Small intestine (tissue), 7 donors: ENCODE measurements at regions not wholly inside any gene's neighbourhood (a gene's known extent, or its start where the extent isn't known, plus 50 kb on each side); places are given as distances from the start of the nearest gene placed in this dataset.

Experiments
- DNase-seq, 2 donors: peaks; one replicate each; pipeline versions ENCODE4 v3.0.0 to v3.0.0-alpha.2; 2013
- FAIRE-seq: peaks from 2 replicates; lab custom pipeline; 2012; peaks lifted over from hg19 to GRCh38; lab: Jason Lieb, UNC
- H3K27ac ChIP-seq, 3 donors: one replicate each; pipeline ENCODE4 v1.5.1; 2013; ENCODE audit warnings: low read length in 2 of 3, mild to moderate bottlenecking in 2 of 3, control low read depth in 1 of 3, inconsistent platforms in 1 of 3, low read depth in 1 of 3, moderate library complexity in 1 of 3
- H3K27me3 ChIP-seq, 3 donors: one replicate each; pipeline ENCODE4 v1.6.1; 2013; ENCODE audit warnings: low read length in 3 of 3, inconsistent platforms in 1 of 3; ENCODE audit not compliant: control insufficient read depth in 3 of 3, insufficient read depth in 3 of 3
- H3K36me3 ChIP-seq, 3 donors: one replicate each; pipeline ENCODE4 v1.6.1; 2013; ENCODE audit warnings: low read length in 3 of 3, inconsistent platforms in 1 of 3, low read depth in 1 of 3, mild to moderate bottlenecking in 1 of 3, moderate library complexity in 1 of 3; ENCODE audit not compliant: control insufficient read depth in 3 of 3, insufficient read depth in 2 of 3
- H3K4me1 ChIP-seq, 3 donors: one replicate each; pipeline ENCODE4 v1.6.1; 2013; ENCODE audit warnings: low read length in 2 of 3, inconsistent platforms in 1 of 3, low read depth in 1 of 3, mild to moderate bottlenecking in 1 of 3, moderate library complexity in 1 of 3; ENCODE audit not compliant: control insufficient read depth in 3 of 3, insufficient read depth in 2 of 3
- H3K4me3 ChIP-seq, 3 donors: one replicate each; pipeline ENCODE4 v1.5.1; 2013; ENCODE audit warnings: low read length in 3 of 3, control low read depth in 1 of 3, inconsistent platforms in 1 of 3, low read depth in 1 of 3, mild to moderate bottlenecking in 1 of 3, moderate library complexity in 1 of 3
- H3K9me3 ChIP-seq, 2 donors: one replicate each; pipeline ENCODE4 v1.6.1; 2013; ENCODE audit warnings: low read depth in 1 of 2, low read length in 1 of 2; ENCODE audit not compliant: control insufficient read depth in 2 of 2, insufficient read depth in 1 of 2
- WGBS, 3 donors: extraction: QIAGEN DNeasy Blood & Tissue Kit; methylation state at CpG; one replicate each; pipeline ENCODE4 v1.1.7; 2013; 5-methylcytosine and 5-hydroxymethylcytosine counted together
- donor health status: healthy with polysubstance abuse.
- donor health status: control.
- donor health status: control.
- donor health status: Bipolar disorder and iron deficiency.
- donor health status: healthy.

DNA sequence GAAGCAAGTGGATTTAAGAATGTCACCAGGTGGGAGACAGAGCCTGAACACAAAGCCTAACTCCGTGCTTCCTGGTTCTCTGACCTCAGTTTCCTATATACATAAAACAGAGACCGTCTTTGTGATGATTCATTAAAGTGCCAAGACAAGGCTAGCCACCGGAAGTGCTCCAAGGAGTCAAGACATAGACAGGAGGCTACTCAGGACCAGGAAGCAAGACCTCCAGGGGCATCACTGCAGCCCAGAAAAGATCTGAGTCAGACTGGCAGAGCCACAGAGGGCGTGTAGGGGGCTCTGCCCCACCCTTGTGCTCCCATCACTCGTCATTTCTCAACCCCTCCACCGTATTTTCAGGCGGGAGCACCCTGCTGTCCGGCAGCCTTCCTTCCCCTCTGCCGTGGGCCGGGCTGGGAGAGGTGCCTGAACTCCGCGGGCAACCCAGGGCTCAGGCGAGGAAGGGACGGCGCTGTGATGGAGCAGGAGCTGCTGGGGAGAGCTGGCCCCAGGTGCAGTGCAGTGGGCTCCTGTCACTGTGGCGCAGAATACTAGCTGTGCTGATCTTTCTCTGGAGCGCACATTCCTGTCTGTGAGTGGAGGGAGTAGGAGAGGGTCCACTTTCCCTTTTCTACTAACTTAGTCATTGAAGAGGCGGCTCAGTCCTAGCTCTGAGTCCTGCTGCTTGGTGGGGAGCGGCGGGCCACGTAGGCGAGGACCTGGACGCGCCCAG, 134.7 kb upstream of the GPR12 start:
- 34 to 47% (median 39%) methylated on average over 23 to 24 of the region's 24 CpGs for WGBS, 3 donors
- no peak for DNase-seq

DNA sequence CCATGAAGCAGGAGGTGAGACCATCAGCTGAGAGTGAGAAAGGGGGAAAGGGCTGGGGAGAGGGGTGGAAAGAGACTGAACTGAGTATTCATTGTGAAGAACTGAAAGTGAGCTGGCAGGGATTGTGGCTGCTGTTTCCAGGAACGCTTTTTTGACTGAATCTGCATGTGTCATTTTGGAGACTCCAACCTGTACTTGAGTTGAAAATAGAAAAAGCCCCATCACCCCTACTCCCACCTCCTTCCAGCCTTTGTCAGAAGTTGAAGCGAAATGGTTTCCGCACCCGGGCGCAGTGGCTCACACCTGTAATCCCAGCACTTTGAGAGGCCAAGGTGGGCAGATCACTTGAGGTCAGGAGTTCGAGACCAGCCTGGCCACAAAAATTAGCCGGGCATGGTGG, 128.0 kb upstream of the GPR12 start:
- Histone ChIP-seq H3K27me3 (no peaks in the 10 kb centered on the region), H3K36me3 (no peaks in the 10 kb centered on the region), H3K9me3 (no peaks in the 10 kb centered on the region), H3K4me1 (no peaks in the 10 kb centered on the region), H3K27ac (no peak overlapping the region), H3K4me3 (no peak overlapping the region)
- DNase-seq (no peak), FAIRE-seq (no peak)
- WGBS, 3 donors, result 87 to 89% (median 89%) methylated on average over 7 of the region's 7 CpGs

More for the DNA sequence above, 134.7 kb upstream of the GPR12 start:
- Histone ChIP-seq H3K4me3 (no peak overlapping the region), H3K27me3 (peaks cover 0 to 4% (median 2%) of the 10 kb centered on the region in 3 donors), H3K9me3 (no peaks in the 10 kb centered on the region), H3K36me3 (no peaks in the 10 kb centered on the region), H3K4me1 (no peaks in the 10 kb centered on the region), H3K27ac (no peak overlapping the region)
- FAIRE-seq, result no peak

DNA sequence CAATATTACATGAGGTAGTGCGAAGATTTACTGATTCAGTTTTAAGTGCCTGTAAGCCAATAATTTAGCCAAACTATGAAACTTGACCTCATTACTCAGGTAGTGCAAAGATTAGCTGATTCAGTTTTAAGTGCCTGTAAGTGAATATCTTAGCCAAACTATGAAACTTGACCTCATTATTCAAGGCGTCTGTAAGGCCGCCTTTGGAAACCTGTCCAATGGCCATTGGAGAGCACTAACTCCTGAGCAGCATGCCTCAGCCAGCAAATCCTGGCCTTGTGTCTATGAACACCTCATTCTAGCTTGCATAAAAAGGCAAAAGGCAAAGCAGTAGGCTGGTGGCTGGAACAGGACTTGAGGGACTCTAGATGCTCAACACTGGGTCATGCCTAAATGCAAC, 127.0 kb upstream of the GPR12 start:
- H3K27me3 ChIP-seq, result no peaks in the 10 kb centered on the region
- DNase-seq, result no peak
- no peak for FAIRE-seq
- 55 to 81% (median 68%) methylated on average over 3 of the region's 3 CpGs for WGBS, 3 donors
- H3K4me3 ChIP-seq, result no peak overlapping the region
- no peaks in the 10 kb centered on the region for H3K9me3 ChIP-seq
- no peaks in the 10 kb centered on the region for H3K36me3 ChIP-seq
- H3K27ac ChIP-seq, result no peak overlapping the region
- H3K4me1 ChIP-seq, result no peaks in the 10 kb centered on the region

DNA sequence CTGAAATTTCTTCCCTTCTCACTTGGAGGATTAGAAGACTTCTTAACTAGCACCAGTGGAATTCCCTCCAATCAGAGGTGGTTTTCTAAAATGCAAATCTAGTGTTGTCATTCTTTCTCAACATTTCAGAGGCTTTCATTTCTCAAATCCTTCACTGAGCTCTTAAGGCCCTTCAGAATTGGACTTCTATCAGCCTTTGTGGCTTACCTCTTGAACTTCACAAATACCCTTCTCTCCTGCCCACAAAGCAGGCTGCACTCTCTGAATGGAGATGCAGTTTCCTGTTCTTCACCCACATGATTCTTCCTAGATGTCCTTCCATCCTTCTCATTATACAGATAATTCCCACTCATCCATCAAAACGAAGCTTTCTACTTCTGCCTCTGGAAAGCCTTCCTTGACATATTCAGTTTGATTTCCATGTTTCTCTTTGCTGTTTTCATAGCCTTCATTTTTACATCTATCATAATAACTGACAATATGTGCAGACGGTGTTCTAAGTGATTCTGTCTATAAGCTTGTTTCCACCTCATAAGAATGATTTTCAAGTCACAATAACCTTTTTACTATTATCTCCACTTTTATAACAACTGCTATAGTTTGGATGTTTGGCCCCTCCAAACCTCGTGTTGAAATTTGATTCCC, 123.1 kb upstream of the GPR12 start:
- no peak for FAIRE-seq
- Histone ChIP-seq H3K4me3 (no peak overlapping the region), H3K4me1 (no peaks in the 10 kb centered on the region), H3K36me3 (no peaks in the 10 kb centered on the region), H3K27me3 (peaks cover 0 to 2% (median 0%) of the 10 kb centered on the region in 3 donors), H3K27ac (no peak overlapping the region), H3K9me3 (no peaks in the 10 kb centered on the region)
- 41 to 59% (median 52%) methylated on average over 3 of the region's 3 CpGs for WGBS, 3 donors
- no peak for DNase-seq

DNA sequence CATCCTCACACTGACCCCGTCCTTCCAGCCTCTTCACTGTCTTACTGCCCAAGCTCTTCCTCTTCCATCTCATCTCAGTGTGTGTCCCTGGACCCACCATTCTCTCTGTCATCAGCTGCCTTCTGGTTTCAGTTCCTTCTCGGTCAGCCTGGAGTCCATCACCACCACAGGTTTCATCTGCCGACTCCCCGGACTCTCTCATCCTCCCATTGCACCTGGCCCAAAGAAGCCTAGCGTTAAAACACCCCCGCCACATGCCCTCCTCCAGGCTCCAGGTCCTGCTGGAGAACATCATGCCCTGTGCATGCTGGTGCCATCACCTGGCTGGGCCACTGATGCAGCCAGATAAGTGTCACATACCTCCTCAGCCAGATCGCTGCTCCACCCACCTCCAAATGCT, 122.1 kb upstream of the GPR12 start:
- H3K4me1 ChIP-seq, result no peaks in the 10 kb centered on the region
- no peak for DNase-seq
- no peak for FAIRE-seq
- H3K36me3 ChIP-seq, result no peaks in the 10 kb centered on the region
- peaks cover 0 to 2% (median 0%) of the 10 kb centered on the region in 3 donors for H3K27me3 ChIP-seq
- no peak overlapping the region for H3K4me3 ChIP-seq
- H3K9me3 ChIP-seq, result no peaks in the 10 kb centered on the region
- H3K27ac ChIP-seq, result no peak overlapping the region
- 82 to 86% (median 83%) methylated on average over 7 of the region's 7 CpGs for WGBS, 3 donors

DNA sequence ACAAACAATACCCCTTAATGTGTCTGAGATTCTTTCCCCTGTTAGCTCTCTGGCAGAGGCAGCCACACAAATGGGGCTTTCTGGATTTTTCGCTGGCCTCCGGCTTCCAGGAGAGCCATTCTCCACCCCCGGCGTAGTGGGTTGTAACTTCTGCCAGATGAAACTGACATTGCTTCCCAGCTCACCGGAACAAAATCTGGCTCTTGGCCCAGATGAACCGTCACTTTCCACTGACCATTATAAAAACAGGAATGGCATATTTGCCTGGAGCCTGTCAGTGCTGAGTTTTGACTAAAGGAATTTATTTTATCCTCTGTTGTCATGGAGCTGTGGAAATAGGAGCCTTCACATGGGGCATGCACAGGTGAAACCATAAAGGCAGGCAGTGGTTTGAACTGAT, 120.6 kb upstream of the GPR12 start:
- WGBS, 3 donors, result 53 to 75% (median 56%) methylated on average over 6 of the region's 6 CpGs
- Histone ChIP-seq H3K36me3 (no peaks in the 10 kb centered on the region), H3K27ac (no peak overlapping the region), H3K4me1 (no peaks in the 10 kb centered on the region), H3K27me3 (peaks cover 0 to 2% (median 0%) of the 10 kb centered on the region in 3 donors), H3K4me3 (no peak overlapping the region), H3K9me3 (no peaks in the 10 kb centered on the region)
- FAIRE-seq, result no peak
- DNase-seq, result no peak

DNA sequence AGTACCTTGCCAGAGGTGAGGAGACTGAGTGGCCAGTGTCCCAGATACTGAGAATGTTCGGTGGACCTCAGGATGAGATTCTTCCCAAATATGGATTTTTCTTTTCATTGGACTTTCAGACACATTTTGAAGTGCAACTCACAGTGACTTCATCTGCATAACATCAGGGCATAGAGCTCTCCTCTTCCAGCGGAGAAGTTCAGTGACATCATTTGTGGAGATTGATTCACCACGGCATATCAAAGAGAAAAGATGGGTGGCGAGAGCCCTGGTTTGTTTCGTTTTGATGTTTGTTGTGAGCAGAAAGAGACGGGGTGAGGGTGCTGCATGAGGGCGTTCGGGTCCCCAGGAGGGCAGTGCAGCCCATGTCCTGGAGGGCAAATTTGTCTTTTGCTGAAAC, 120.1 kb upstream of the GPR12 start:
- 62 to 75% (median 70%) methylated on average over 8 of the region's 8 CpGs for WGBS, 3 donors
- Histone ChIP-seq H3K27ac (no peak overlapping the region), H3K27me3 (peaks cover 0 to 2% (median 0%) of the 10 kb centered on the region in 3 donors), H3K4me1 (no peaks in the 10 kb centered on the region), H3K36me3 (no peaks in the 10 kb centered on the region), H3K4me3 (no peak overlapping the region), H3K9me3 (no peaks in the 10 kb centered on the region)
- FAIRE-seq (no peak), DNase-seq (no peak)

DNA sequence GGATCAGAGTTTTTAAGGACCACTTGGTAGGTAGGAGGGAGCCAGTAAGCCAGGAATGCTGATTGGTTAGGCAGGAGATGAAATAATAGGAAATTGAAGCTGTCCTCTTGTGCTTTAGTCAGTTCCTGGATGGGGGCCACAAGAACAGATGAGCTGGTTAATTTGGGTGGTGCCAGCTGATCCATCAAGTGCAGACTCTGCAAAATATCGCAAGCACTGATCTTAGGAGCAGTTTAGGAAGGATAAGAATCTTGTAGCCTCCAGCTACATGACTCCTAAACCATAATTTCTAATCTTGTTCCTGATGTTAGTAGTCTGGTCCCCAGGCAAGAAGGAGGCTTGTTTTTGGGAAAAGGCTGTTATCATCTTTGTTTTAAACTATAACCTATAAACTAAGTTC, 117.9 kb upstream of the GPR12 start:
- FAIRE-seq, result no peak
- no peak for DNase-seq
- no peaks in the 10 kb centered on the region for H3K4me1 ChIP-seq
- no peaks in the 10 kb centered on the region for H3K9me3 ChIP-seq
- no peaks in the 10 kb centered on the region for H3K36me3 ChIP-seq
- 0 to 83% (median 50%) methylated on average over 1 of the region's 1 CpG for WGBS, 3 donors
- no peak overlapping the region for H3K27ac ChIP-seq
- H3K27me3 ChIP-seq, result peaks cover 0 to 2% (median 0%) of the 10 kb centered on the region in 3 donors
- H3K4me3 ChIP-seq, result no peak overlapping the region
